Panc1 (cell line): ENCODE measurements at regions not wholly inside any gene's neighbourhood (a gene's known extent, or its start where the extent isn't known, plus 50 kb on each side); places are given as distances from the start of the nearest gene placed in this dataset.

ENCODE experiments used
- ATAC-seq: fragments of 200-7000 bp; cut with Tn5 transposase; 2 replicates; pipeline ENCODE4 v1.9.1; 2020; ENCODE audit warnings: mild to moderate bottlenecking, moderate library complexity
- BruUV-seq: library from RNA; stranded (reverse); fragments of 400-500 nt; replicated peaks from 2 replicates; lab custom pipeline; 2021; lab: Mats Ljungman, UMichigan
- CTCF ChIA-PET: fragments of 300-600 bp; sonication (Branson Sonifier 250); formaldehyde crosslinking; loops from one replicate; lab custom pipeline; 2022; ENCODE audit warnings: antibody characterized with exemption; lab: Charles Lee
- POLR2A ChIA-PET: fragments of 300-600 bp; sonication (Branson Sonifier 250); formaldehyde crosslinking; loops from one replicate; lab custom pipeline; 2022; ENCODE audit warnings: antibody characterized with exemption; lab: Charles Lee
- DNase-seq: peaks from one replicate; pipeline ENCODE4 v3.0.0-alpha.2; 2010; ENCODE audit warnings: low read depth, low spot score
- H3K27ac ChIP-seq: 2 replicates; pipeline ENCODE4 v1.5.1; 2011; ENCODE audit warnings: mild to moderate bottlenecking, low read length, inconsistent platforms
- H3K27me3 ChIP-seq: fragments of 200-500 bp; sonication (Bioruptor generic); 2 replicates; pipeline ENCODE4 v1.6.0; 2014; ENCODE audit warnings: low read length, inconsistent platforms; ENCODE audit not compliant: control insufficient read depth, insufficient read depth
- H3K36me3 ChIP-seq: fragments of 200-500 bp; sonication (Bioruptor generic); 2 replicates; pipeline ENCODE4 v1.5.1; 2014; ENCODE audit warnings: inconsistent platforms, mild to moderate bottlenecking, low read length, moderate library complexity; ENCODE audit not compliant: control insufficient read depth, insufficient read depth
- H3K4me1 ChIP-seq: 2 replicates; pipeline ENCODE4 v1.5.1; 2011; ENCODE audit warnings: inconsistent platforms, mild to moderate bottlenecking, low read length, moderate library complexity; ENCODE audit not compliant: control insufficient read depth, insufficient read depth
- H3K4me3 ChIP-seq, 2 experiments: 2 replicates each; pipeline ENCODE4 v1.5.1; 2011 to 2012; ENCODE audit warnings: low read depth in 2 of 2, low read length in 2 of 2, mild to moderate bottlenecking in 2 of 2, inconsistent platforms in 1 of 2, moderate library complexity in 1 of 2
- H3K9me3 ChIP-seq: fragments of 200-500 bp; sonication (Bioruptor generic); 2 replicates; pipeline ENCODE4 v1.5.1; 2014; ENCODE audit warnings: low read depth, mild to moderate bottlenecking, inconsistent platforms, low read length, moderate library complexity; ENCODE audit not compliant: control insufficient read depth, insufficient read depth
- POLR2AphosphoS5 ChIP-seq: IDR thresholded peaks from 2 replicates; pipeline ENCODE4 v1.6.1; 2012; ENCODE audit warnings: mild to moderate bottlenecking, low read depth, low read length, moderate library complexity
- SIN3A ChIP-seq: IDR thresholded peaks from 2 replicates; pipeline ENCODE4 v1.6.1; 2012; ENCODE audit warnings: low read depth, mild to moderate bottlenecking, low read length, moderate library complexity, borderline replicate concordance; ENCODE audit not compliant: insufficient read depth
- TCF7L2 ChIP-seq: IDR thresholded peaks from 2 replicates; pipeline ENCODE4 v1.6.1; 2011; ENCODE audit warnings: mild to moderate bottlenecking, low read depth, low read length, inconsistent platforms
- in situ Hi-C: cut with HindIII; loops from 2 replicates; pipeline ENCODE4 v1.10.0; 2016; ENCODE audit warnings: low sequenced_read_pairs, low pct_unique_long_range_greater_than_20kb
- intact Hi-C: fragments of 100-400 bp; cut with micrococcal nuclease; formaldehyde crosslinking; loops from one replicate; pipeline ENCODE4 v1.10.0; 2022; ENCODE audit not compliant: unreplicated experiment
- TF ChIP-seq, protein P1 (sequence below), 2 experiments: IDR thresholded peaks; 2 replicates each; pipeline ENCODE4 v1.6.1; 2011 to 2012; ENCODE audit warnings: low read depth in 2 of 2, control low read depth in 1 of 2, low read length in 1 of 2, mild to moderate bottlenecking in 1 of 2, moderate library complexity in 1 of 2; ENCODE audit not compliant: insufficient read depth in 1 of 2
- TF ChIP-seq, protein P2 (sequence below): fragments of 450-650 bp; IDR thresholded peaks from 2 replicates; pipeline ENCODE4 v1.5.1; 2017; ENCODE audit warnings: mild to moderate bottlenecking

DNA sequence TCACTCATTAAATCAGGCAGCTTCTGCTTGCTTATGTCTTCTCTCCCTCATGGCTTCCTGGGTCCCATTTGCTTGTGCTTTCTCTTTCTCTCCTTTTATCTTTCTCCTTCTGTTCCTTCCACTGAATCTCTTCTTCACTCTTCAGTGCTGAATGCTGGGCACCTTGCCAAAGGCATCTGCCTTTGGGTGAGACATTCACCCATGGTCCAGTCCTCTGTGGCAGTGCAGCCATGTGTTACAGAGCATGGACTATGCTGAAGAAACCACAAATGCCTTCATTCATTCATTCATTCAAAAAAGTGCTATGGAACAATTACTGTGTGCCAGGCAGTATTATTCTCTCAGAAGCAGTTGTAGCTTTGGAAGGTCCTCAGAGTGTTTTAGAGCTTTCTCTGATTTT is 344.4 kb upstream of the STXBP6 start:
- no peak for DNase-seq
- intact Hi-C loops = no loop called here
- Histone ChIP-seq H3K36me3 (no peaks in the 10 kb centered on the region), H3K27me3 (no peaks in the 10 kb centered on the region), H3K4me1 (no peaks in the 10 kb centered on the region), H3K9me3 (no peaks in the 10 kb centered on the region), H3K4me3 (no peak overlapping the region), H3K27ac (no peak overlapping the region)
- in situ Hi-C loops = no loop called here
- ChIA-PET POLR2A (no interaction called here), CTCF (no interaction called here)
- TF ChIP-seq, protein P1, sequence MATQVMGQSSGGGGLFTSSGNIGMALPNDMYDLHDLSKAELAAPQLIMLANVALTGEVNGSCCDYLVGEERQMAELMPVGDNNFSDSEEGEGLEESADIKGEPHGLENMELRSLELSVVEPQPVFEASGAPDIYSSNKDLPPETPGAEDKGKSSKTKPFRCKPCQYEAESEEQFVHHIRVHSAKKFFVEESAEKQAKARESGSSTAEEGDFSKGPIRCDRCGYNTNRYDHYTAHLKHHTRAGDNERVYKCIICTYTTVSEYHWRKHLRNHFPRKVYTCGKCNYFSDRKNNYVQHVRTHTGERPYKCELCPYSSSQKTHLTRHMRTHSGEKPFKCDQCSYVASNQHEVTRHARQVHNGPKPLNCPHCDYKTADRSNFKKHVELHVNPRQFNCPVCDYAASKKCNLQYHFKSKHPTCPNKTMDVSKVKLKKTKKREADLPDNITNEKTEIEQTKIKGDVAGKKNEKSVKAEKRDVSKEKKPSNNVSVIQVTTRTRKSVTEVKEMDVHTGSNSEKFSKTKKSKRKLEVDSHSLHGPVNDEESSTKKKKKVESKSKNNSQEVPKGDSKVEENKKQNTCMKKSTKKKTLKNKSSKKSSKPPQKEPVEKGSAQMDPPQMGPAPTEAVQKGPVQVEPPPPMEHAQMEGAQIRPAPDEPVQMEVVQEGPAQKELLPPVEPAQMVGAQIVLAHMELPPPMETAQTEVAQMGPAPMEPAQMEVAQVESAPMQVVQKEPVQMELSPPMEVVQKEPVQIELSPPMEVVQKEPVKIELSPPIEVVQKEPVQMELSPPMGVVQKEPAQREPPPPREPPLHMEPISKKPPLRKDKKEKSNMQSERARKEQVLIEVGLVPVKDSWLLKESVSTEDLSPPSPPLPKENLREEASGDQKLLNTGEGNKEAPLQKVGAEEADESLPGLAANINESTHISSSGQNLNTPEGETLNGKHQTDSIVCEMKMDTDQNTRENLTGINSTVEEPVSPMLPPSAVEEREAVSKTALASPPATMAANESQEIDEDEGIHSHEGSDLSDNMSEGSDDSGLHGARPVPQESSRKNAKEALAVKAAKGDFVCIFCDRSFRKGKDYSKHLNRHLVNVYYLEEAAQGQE (IDR thresholded peaks at IDR 0.05; ENCODE audit: insufficient read depth in 1 of 2, low read depth in 2 of 2, low read length in 1 of 2) = no peak
- TF ChIP-seq, protein P2, sequence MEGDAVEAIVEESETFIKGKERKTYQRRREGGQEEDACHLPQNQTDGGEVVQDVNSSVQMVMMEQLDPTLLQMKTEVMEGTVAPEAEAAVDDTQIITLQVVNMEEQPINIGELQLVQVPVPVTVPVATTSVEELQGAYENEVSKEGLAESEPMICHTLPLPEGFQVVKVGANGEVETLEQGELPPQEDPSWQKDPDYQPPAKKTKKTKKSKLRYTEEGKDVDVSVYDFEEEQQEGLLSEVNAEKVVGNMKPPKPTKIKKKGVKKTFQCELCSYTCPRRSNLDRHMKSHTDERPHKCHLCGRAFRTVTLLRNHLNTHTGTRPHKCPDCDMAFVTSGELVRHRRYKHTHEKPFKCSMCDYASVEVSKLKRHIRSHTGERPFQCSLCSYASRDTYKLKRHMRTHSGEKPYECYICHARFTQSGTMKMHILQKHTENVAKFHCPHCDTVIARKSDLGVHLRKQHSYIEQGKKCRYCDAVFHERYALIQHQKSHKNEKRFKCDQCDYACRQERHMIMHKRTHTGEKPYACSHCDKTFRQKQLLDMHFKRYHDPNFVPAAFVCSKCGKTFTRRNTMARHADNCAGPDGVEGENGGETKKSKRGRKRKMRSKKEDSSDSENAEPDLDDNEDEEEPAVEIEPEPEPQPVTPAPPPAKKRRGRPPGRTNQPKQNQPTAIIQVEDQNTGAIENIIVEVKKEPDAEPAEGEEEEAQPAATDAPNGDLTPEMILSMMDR = no peak
- TF ChIP-seq POLR2AphosphoS5 (no peak), SIN3A (no peak)
- ATAC-seq = no peak
- BruUV-seq = no TSS peak

DNA sequence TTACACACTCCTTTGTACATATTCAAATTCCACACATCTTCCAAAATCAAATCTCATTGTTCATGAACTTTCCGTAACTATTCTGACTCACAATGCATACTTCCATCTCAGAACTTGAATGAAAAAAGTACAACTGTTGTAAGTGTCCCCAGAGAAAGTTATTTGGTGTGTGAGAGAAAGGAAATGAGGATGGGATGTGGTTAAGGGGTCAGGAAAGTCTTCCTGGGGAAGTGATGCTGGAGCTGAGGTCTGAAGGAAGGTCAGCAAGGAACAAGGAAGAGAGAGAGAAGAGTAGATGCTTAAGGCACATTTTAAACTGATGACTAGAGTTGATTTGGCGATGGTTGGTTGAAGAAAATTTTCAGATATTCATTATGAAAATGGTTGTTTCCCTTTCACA is 340.0 kb upstream of the STXBP6 start:
- no peak overlapping the region for H3K27ac ChIP-seq
- H3K36me3 ChIP-seq = no peaks in the 10 kb centered on the region
- no peaks in the 10 kb centered on the region for H3K4me1 ChIP-seq
- in situ Hi-C loops = no loop called here
- no peak for DNase-seq
- TF ChIP-seq TCF7L2 = no peak
- TF ChIP-seq POLR2AphosphoS5 = no peak
- TF ChIP-seq, protein P1 (IDR thresholded peaks at IDR 0.05; ENCODE audit: insufficient read depth in 1 of 2, low read depth in 2 of 2, low read length in 1 of 2) = no peak
- TF ChIP-seq SIN3A = no peak
- TF ChIP-seq, protein P2 = no peak
- intact Hi-C loops = no loop called here
- no peak for ATAC-seq
- ChIA-PET POLR2A (no interaction called here), CTCF (no interaction called here)
- H3K4me3 ChIP-seq = no peak overlapping the region
- no peaks in the 10 kb centered on the region for H3K27me3 ChIP-seq
- BruUV-seq = no TSS peak
- H3K9me3 ChIP-seq = no peaks in the 10 kb centered on the region
